GM18505 (cell line): ENCODE measurements at regions not wholly inside any gene's neighbourhood (a gene's known extent, or its start where the extent isn't known, plus 50 kb on each side); places are given as distances from the start of the nearest gene placed in this dataset.

Experiments
- ATAC-seq: cut with Tn5 transposase; IDR thresholded peaks from one replicate; pipeline ENCODE4 v1.9.1; 2021; ENCODE audit not compliant: unreplicated experiment
- POLR2A ChIP-seq: IDR thresholded peaks from 4 replicates; pipeline ENCODE4 v1.6.1; 2011; ENCODE audit warnings: borderline replicate concordance; ENCODE audit not compliant: insufficient read depth, insufficient read length; ENCODE audit errors: extremely low read depth

DNA sequence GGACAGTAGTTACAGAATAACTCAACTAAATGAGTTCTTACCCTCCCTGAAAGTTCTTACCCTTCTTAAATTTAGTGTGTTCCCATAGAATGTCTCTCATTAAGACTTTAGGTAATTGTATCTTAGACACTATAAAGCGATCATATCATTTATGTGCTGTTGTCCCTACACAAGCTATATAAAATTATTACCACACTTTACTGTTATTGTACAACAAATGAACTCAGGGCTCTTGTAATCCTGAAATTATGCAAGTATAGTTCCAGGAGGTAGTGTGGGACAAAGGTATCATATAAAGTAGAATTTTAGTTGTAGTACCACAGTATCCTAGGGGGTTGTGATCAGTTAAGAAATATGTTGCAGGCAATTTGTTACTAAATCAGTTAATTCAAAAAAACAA lies 167.4 kb upstream of the CARMIL1 start:
- ATAC-seq = no peak
- TF ChIP-seq POLR2A = no peak

- no peak for ATAC-seq
- no peak for TF ChIP-seq POLR2A
Measured at GRCh38 chr6:25112322-25112773, 166.8 kb upstream of the CARMIL1 start.

DNA sequence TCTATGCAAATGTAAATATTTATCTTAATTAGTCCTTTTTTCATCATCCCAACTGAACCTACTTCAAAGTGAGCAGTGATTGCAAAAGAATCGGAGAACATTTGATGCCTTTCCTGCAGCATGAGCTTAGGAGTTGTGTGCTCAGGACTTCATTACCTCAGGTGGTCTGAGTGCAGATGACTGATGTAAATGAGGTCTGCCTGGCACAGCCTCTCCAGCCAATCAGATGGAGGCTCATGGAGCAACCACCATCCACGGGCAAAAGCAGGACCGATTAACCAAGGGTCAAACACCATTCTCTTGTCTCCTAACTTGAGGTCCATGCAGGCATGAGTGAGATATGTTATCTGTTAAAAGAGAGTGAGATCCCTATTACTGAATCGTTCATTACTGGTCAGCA lies 165.7 kb upstream of the CARMIL1 start:
- ATAC-seq = no peak
- TF ChIP-seq POLR2A = no peak

GRCh38 chr6:25118038-25118437 lies 161.1 kb upstream of the CARMIL1 start:
- no peak for ATAC-seq
- no peak for TF ChIP-seq POLR2A

DNA sequence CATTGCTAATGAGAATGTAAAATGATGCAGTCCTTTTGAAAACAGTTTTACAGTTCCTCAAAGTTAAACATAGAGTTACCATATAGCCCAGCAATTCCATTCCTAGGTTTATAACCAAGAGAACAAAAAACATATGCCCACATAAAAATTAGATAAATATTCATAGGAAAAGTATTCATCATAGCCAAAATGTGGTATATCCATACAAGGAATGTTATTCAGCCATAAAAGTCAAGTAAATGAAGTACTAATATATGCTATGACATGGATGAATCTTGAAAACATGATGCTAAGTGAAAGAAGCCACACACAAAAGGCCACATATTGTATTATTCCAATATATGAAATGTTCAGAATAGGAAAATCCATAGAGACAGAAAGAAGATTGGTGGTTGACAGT lies 158.0 kb upstream of the CARMIL1 start:
- no peak for ATAC-seq
- no peak for TF ChIP-seq POLR2A

DNA sequence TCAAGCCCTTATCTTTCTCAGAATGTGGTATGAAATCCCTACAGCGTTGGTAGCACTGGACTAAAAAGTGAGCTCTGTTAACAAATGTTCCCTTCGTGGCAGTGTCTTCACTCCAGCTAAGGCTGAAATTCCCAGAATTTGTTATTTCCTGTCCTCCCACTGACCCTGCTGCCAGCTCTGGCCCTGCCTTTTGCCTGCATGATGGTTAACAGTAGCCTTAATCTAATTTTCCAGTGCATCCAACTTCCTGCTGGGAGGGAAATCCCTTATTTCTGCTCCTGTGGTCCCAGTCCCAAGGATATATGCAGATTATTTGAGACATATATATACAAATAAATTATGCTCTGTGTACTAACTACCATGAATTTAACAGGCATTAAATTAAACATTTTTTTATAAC lies 157.2 kb upstream of the CARMIL1 start:
- TF ChIP-seq POLR2A = no peak

DNA sequence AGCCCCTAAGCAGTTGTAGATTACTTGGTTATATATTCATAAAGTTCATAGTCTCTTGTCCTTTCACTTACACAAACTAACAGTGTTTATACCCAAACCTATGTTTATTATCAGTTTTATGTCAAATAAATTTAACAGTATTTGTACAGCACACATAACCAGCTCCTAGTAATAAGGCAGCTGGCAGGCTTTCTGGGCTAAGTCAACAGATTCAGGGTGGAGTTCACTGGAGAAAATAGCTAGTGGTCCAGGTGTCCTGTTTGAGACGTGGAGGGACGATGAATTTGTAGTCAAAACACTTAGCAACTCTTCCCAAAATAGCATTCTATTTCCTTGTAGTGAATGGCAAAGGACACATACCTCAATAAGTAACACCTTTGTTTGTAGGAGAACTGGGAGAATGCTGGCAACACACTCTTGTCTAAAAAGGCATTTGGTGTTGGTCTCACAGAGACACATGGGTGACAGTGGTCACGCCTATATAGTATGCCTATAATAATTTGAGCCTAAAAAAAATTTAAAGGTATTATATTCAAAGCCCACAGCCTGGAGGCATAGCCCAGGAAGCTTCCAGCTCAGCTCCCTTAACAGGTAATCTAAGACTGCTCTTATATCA lies 156.4 kb upstream of the CARMIL1 start:
- no peak for ATAC-seq
- TF ChIP-seq POLR2A = no peak

More for the DNA sequence above, 157.2 kb upstream of the CARMIL1 start:
- no peak for ATAC-seq

GRCh38 chr6:25124216-25124715 lies 154.9 kb upstream of the CARMIL1 start:
- TF ChIP-seq POLR2A = no peak
- ATAC-seq = no peak

DNA sequence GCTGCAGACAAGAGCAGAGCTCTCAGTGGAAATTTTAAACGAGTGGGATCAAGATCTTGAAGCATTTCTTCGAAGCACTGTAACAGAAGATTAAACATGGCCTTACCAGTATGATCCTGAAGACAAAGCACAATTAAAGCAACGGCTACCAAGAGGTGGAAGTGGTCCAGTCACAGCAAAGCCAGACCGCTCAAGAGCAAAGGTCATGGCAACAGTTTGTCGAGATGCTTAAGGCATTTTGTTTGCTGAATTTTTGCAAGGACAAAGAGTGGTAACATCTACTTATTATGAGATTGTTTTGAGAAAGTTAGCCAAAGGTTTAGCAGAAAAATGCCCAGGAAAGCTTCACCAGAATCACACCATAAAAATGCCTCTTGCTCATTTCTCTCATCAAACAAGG lies 153.4 kb upstream of the CARMIL1 start:
- no peak for ATAC-seq
- no peak for TF ChIP-seq POLR2A

DNA sequence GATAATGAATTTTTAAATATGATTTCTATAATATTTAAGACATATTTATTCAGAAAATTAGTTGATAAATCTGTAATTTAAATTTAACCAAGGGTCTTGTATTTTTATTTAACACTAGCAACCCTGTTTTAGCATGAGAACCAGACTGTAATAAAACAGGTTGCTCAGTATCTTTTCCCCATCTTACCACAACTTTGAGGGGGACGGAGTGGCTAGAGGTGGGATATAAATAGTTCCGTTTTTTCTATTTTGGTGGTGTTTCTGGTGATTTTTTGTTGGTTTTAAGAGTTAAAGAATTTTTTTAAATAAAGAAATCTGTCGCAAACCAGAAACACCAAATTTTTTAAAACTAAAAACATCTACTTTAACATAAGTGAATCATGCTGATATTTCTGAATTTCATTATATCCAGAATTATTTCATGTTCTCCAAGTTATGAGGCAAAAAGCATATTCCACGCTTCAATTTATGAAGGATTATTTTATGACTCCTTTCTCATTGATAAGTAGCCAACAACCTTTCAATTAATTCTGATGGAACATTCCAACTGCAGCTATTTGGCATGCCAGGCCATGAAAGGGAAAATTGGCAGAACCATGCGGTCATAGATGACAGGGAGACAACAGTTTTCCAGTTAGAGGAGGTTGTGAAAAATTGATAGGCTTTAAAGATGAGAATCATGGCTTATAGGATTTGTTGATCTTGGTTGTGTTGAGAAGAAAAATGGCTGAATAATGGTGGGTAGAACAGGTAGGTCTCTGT lies 151.9 kb upstream of the CARMIL1 start:
- no peak for ATAC-seq
- no peak for TF ChIP-seq POLR2A

GRCh38 chr6:25130518-25130917 lies 148.7 kb upstream of the CARMIL1 start:
- no peak for ATAC-seq
- TF ChIP-seq POLR2A = no peak

- TF ChIP-seq POLR2A = no peak
- ATAC-seq = no peak
Measured at GRCh38 chr6:25132934-25133333, 146.2 kb upstream of the CARMIL1 start.

GRCh38 chr6:25133568-25133967 lies 145.6 kb upstream of the CARMIL1 start:
- no peak for ATAC-seq
- no peak for TF ChIP-seq POLR2A

GRCh38 chr6:25136854-25137253 lies 142.3 kb upstream of the CARMIL1 start:
- ATAC-seq = no peak
- no peak for TF ChIP-seq POLR2A
